BE2C (cell line): ENCODE measurements at regions not wholly inside any gene's neighbourhood (a gene's known extent, or its start where the extent isn't known, plus 50 kb on each side); places are given as distances from the start of the nearest gene placed in this dataset.
A peak's percentile ranks its signal among the peaks of the same experiment; 100 is the strongest.
"Not testable (repeated sequence)": the region's sequence is repeated elsewhere in the genome, so short reads cannot be mapped to it uniquely, and the experiment has no call there.

Source experiments
- DNase-seq: peaks from one replicate; pipeline ENCODE4 v3.0.0-alpha.2; 2020
- H3K27me3 ChIP-seq: fragments of 250-450 bp; sonication (Bioruptor Pico); 2 replicates; pipeline ENCODE4 v1.5.1; 2020; ENCODE audit warnings: mild to moderate bottlenecking
- H3K36me3 ChIP-seq: fragments of 250-450 bp; sonication (Bioruptor Pico); 2 replicates; pipeline ENCODE4 v1.5.1; 2020; ENCODE audit warnings: mild to moderate bottlenecking
- H3K4me1 ChIP-seq: fragments of 250-450 bp; sonication (Bioruptor Pico); 2 replicates; pipeline ENCODE4 v1.5.1; 2020
- H3K4me3 ChIP-seq: 2 replicates; pipeline ENCODE4 v1.5.1; 2011; ENCODE audit warnings: low read depth, low read length
- H3K9me3 ChIP-seq: fragments of 250-450 bp; sonication (Bioruptor Pico); 2 replicates; pipeline ENCODE4 v1.5.1; 2020
- TF ChIP-seq, protein P1 (sequence below): IDR thresholded peaks from 2 replicates; pipeline ENCODE4 v1.5.1; 2012; ENCODE audit warnings: mild to moderate bottlenecking, low read depth, low read length

DNA sequence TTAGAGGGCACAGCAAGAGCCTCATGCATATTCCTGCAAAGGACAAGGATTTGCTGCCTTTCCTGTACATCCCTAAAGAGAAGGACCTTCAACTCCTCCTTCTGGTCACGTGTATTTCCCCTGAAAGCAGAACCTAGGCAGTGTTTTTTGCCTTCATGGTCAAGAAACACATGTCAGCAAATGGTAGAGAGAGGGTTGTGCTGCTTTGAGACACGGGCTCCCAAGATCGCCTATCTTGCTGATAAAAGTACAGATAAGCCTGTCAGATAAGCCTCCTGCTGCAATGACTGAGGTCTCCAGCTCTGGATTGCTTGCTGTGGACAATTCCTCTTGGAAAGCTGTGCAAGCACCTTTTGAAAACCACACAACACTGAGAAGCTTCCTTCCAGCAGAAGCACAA is 580.8 kb downstream of the CBLN4 start:
- no peak for DNase-seq
- H3K4me3 ChIP-seq: no peak overlapping the region
- TF ChIP-seq, protein P1, sequence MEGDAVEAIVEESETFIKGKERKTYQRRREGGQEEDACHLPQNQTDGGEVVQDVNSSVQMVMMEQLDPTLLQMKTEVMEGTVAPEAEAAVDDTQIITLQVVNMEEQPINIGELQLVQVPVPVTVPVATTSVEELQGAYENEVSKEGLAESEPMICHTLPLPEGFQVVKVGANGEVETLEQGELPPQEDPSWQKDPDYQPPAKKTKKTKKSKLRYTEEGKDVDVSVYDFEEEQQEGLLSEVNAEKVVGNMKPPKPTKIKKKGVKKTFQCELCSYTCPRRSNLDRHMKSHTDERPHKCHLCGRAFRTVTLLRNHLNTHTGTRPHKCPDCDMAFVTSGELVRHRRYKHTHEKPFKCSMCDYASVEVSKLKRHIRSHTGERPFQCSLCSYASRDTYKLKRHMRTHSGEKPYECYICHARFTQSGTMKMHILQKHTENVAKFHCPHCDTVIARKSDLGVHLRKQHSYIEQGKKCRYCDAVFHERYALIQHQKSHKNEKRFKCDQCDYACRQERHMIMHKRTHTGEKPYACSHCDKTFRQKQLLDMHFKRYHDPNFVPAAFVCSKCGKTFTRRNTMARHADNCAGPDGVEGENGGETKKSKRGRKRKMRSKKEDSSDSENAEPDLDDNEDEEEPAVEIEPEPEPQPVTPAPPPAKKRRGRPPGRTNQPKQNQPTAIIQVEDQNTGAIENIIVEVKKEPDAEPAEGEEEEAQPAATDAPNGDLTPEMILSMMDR: no peak
- no peaks in the 10 kb centered on the region for H3K36me3 ChIP-seq
- H3K4me1 ChIP-seq: peaks cover 9% of the 10 kb centered on the region
- H3K9me3 ChIP-seq: no peaks in the 10 kb centered on the region
- no peaks in the 10 kb centered on the region for H3K27me3 ChIP-seq

DNA sequence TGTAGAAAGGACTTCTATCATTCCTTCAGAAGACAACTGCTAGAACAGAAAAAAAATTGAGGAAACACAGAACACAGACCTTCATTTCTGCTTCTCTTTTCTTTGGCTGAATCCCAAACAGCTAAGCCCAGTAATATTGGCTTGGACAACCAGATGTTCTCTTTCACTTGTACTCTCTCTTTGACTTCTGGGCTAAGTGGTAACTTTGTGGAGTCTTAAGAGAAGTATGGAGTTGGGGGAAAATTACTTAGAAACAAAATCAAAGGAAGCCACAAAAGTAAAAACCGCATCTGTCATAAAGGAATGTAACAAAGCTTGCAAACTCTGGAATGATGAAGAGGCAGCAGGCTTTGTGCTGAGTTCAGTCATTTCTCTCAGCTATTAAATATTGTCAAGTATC is 587.5 kb downstream of the CBLN4 start:
- TF ChIP-seq, protein P1: no peak
- DNase-seq: no peak
- Histone ChIP-seq H3K27me3 (no peaks in the 10 kb centered on the region), H3K4me3 (no peak overlapping the region), H3K9me3 (no peaks in the 10 kb centered on the region), H3K36me3 (no peaks in the 10 kb centered on the region), H3K4me1 (no peaks in the 10 kb centered on the region; the same call in 1 of the 2 replicates)

DNA sequence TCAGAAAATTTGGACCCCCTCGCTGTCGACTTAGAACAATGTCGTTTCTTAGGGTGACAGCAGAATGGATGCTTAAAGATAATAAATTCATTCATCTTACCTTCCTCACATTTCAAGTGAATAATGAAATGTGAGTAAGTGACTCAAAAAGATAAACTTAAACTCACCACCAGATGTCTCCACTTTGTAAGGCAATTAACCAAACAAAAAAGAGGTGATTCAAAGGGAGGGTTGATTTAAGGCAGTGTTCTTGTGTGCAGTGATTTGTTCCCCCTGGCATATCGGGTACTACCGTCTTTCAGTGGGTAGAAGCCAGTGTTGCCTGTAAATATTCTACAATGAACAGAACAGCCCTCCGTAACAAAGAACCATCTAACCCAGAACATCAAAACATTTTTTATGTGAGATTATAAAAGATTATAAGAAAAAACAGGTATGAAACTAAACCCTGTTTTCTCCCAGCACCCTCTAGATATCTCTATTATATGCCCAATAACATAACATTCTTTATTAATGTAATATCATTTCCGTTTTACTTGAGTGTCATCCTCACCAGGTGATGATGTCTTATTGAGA is 589.7 kb downstream of the CBLN4 start:
- Histone ChIP-seq H3K36me3 (no peaks in the 10 kb centered on the region), H3K4me3 (no peak overlapping the region), H3K27me3 (no peaks in the 10 kb centered on the region), H3K4me1 (no peaks in the 10 kb centered on the region; the same call in 1 of the 2 replicates), H3K9me3 (no peaks in the 10 kb centered on the region)
- TF ChIP-seq, protein P1: peak; percentile 58
- DNase-seq: no peak

DNA sequence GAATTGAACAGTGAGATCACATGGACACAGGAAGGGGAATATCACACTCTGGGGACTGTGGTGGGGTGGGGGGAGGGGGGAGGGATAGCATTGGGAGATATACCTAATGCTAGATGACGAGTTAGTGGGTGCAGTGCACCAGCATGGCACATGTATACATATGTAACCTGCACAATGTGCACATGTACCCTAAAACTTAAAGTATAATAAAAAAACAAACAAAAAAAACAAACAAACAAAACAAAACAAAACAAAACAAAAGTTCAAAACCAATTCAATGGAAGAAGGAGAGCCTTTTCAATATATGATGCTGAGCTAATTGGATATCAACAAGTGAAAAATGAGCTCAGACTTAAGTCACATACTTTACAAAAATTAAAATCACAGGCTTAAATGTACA is 592.8 kb downstream of the CBLN4 start:
- not testable (repeated sequence) for H3K4me1 ChIP-seq, DNase-seq, H3K9me3 ChIP-seq, H3K36me3 ChIP-seq, H3K27me3 ChIP-seq, H3K4me3 ChIP-seq

DNA sequence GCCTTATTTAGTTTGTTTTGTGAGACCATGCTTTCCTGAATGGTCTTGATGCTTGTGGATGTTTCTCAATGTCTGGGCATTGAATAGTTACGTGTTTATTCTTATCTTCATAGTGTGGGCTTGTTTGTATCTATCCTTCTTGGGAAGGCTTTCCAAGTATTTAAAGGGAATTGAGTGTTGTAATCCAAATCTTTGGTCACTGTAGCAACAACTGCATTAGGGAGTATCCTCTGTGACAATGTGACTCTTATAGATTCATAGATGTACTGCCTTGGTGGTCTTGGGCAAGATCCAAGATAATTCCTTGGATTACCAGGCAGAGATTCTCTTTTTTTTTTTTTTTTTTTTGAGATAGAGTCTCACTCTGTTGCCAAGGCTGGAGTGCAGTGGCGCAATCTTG is 598.4 kb downstream of the CBLN4 start:
- TF ChIP-seq, protein P1: no peak
- Histone ChIP-seq H3K4me1 (no peaks in the 10 kb centered on the region), H3K9me3 (no peaks in the 10 kb centered on the region), H3K27me3 (no peaks in the 10 kb centered on the region), H3K36me3 (no peaks in the 10 kb centered on the region), H3K4me3 (no peak overlapping the region)
- DNase-seq: no peak

DNA sequence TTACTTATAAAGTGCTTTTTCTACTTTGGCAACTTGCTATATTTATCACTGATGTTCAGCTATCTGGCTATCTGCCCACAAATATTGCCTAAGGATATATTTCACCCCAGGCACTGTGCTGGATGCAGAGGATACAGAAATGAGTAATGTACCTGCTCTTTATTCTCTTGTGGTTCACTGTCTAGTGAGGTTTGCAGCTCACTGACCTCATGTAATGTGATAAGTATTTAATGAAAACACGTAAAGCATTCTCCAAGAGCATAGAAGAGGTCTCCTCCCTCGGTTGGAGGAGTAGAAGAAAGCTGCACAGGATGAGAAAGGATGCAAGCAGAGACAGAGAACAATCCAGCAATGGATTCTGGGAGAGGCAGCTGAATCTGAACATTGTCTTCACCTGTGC is 610.7 kb downstream of the CBLN4 start:
- H3K9me3 ChIP-seq: no peaks in the 10 kb centered on the region; the same call in 1 of the 2 replicates
- H3K36me3 ChIP-seq: no peaks in the 10 kb centered on the region
- H3K27me3 ChIP-seq: no peaks in the 10 kb centered on the region
- no peak for DNase-seq
- TF ChIP-seq, protein P1: no peak
- H3K4me3 ChIP-seq: no peak overlapping the region
- no peaks in the 10 kb centered on the region for H3K4me1 ChIP-seq

DNA sequence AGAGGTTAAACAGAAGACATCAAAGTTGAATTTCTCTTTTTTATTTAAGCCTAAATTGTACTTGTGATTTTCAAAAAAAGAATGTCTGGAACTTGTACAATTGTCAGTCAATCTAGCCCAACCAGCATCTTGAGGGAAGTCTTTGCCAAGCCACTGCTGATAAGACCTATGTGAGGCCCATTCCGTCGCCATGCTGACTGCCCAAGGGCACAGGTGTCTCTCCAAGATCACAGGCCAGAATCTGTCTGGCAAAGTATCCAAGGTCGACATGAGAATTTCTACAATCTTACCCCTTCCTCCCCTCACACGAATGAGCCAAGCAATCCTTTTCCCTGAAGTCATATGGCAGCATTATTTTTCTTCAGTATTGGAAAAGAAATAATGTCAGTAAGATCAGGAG is 614.5 kb downstream of the CBLN4 start:
- H3K36me3 ChIP-seq: no peaks in the 10 kb centered on the region
- H3K9me3 ChIP-seq: no peaks in the 10 kb centered on the region; the same call in 1 of the 2 replicates
- no peaks in the 10 kb centered on the region for H3K27me3 ChIP-seq
- H3K4me1 ChIP-seq: no peaks in the 10 kb centered on the region
- DNase-seq: no peak
- TF ChIP-seq, protein P1: no peak
- H3K4me3 ChIP-seq: no peak overlapping the region
